GM12865 (cell line): ENCODE measurements at regions not wholly inside any gene's neighbourhood (a gene's known extent, or its start where the extent isn't known, plus 50 kb on each side); places are given as distances from the start of the nearest gene placed in this dataset.

Experiments used
- DNase-seq: peaks from one replicate; pipeline ENCODE4 v3.0.0; 2010; ENCODE audit warnings: low read depth
- H3K4me3 ChIP-seq: 2 replicates; pipeline ENCODE4 v1.5.1; 2011; ENCODE audit warnings: mild to moderate bottlenecking, low read depth, low read length, control low read depth
- TF ChIP-seq, protein P1 (sequence below): IDR thresholded peaks from 2 replicates; pipeline ENCODE4 v1.5.1; 2011; ENCODE audit warnings: low read length, control low read depth, low read depth, inconsistent platforms; ENCODE audit not compliant: insufficient read depth; ENCODE audit errors: missing control alignments

GRCh38 chr11:121368364-121369240, 76.0 kb downstream of the SC5D start:
- peak; percentile 52 for DNase-seq
- TF ChIP-seq, protein P1, sequence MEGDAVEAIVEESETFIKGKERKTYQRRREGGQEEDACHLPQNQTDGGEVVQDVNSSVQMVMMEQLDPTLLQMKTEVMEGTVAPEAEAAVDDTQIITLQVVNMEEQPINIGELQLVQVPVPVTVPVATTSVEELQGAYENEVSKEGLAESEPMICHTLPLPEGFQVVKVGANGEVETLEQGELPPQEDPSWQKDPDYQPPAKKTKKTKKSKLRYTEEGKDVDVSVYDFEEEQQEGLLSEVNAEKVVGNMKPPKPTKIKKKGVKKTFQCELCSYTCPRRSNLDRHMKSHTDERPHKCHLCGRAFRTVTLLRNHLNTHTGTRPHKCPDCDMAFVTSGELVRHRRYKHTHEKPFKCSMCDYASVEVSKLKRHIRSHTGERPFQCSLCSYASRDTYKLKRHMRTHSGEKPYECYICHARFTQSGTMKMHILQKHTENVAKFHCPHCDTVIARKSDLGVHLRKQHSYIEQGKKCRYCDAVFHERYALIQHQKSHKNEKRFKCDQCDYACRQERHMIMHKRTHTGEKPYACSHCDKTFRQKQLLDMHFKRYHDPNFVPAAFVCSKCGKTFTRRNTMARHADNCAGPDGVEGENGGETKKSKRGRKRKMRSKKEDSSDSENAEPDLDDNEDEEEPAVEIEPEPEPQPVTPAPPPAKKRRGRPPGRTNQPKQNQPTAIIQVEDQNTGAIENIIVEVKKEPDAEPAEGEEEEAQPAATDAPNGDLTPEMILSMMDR, result no peak
- H3K4me3 ChIP-seq, result no peak overlapping the region; the same call in 1 of the 2 replicates

DNA sequence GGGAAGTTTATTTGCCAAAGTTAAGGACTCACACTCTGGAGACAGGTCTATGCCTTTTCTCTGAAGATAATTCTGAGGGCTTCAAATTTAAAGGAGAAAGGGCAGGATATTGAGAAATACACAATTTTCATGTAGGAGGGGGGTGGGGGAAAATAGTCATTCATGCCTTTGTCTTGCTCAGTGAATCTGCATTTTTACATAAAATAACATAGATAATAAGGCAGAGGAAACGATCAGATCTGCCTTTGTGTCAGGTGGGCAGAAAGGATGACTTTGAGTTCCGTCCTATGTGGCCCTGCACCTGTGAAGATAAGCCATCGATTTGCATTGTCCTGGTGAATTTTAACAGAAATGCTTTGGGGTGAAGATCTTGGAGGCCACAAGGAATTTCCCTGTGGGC, 76.8 kb downstream of the SC5D start:
- peak; percentile 18 for DNase-seq
- H3K4me3 ChIP-seq, result no peak overlapping the region
- TF ChIP-seq, protein P1, result no peak

DNA sequence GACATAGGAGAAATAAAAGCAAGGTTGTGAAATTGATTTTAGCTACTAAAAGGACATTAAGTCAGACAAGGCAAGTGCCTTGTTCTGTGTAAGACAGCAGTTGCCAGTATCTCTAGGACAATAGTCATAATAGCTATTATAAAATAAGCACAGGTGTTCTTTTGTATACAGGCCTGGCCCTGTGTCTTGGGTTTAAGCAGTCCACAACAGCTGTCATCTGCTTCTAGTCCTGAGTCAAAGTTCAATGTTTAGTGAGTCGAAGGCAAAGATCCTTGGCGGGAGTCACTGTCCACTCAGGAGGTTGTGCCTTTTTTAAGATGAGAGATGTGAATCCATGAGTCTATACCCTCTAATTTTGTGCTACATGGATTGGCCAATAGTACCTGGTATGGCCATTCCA, 79.5 kb downstream of the SC5D start:
- peak; percentile 20 for DNase-seq
- H3K4me3 ChIP-seq, result no peak overlapping the region
- TF ChIP-seq, protein P1, result no peak

DNA sequence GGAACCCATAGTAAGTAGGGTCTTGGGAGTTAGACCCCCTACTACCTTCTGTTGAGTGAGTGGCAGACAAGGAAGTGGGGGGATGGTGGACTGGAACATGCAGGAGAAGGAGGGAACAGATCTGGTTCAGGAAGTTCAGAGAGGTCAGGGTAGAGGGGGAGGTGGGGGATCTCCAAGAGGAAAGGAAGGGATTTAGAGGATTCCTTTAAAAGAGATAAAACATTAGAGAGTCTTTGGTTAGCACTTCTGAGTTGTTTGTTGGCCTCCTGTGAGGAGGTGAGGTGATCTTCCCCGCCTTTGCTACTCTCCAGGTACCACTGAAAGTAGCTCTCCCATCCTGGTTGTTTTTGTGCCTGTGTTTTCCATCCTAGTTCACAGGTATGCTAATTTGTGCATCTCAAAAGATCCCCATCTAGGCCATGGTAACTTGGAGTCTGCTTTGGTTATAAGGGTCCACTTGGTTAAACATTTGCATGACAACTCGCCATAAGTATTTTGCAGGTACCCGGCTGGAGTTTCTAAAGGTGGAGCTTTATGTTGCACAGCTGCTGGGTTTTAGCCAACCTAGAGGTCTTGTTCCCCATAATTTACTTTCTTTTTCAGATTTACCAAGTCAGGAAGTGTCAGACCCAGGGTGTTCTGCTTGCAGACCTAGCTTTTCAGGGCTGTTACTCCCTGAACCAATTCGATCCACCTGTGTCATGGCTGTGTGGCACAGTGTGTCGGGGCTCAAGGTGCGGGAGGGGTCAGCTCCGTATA, 79.3 kb upstream of the SORL1 start:
- TF ChIP-seq, protein P1, result no peak
- H3K4me3 ChIP-seq, result peak overlapping the region; percentile 36
- DNase-seq, result peak; percentile 89

- no peak for DNase-seq
- TF ChIP-seq, protein P1, result no peak
- no peak overlapping the region for H3K4me3 ChIP-seq
These were observed 77.7 kb upstream of the SORL1 start for GRCh38 chr11:121374286-121374985.

- no peak overlapping the region for H3K4me3 ChIP-seq
- TF ChIP-seq, protein P1, result no peak
- no peak for DNase-seq
These were observed 76.0 kb upstream of the SORL1 start for GRCh38 chr11:121376130-121376529.
